Keratinocyte (primary cell): ENCODE measurements at regions not wholly inside any gene's neighbourhood (a gene's known extent, or its start where the extent isn't known, plus 50 kb on each side); places are given as distances from the start of the nearest gene placed in this dataset.

Experiments
- DNase-seq: peaks from one replicate; pipeline ENCODE4 v3.0.0-alpha.2; 2011; ENCODE audit warnings: low read depth, missing footprints, low spot score
- FAIRE-seq: peaks from 2 replicates; lab custom pipeline; 2011; peaks lifted over from hg19 to GRCh38; lab: Jason Lieb, UNC
- H2AFZ ChIP-seq: 2 replicates; pipeline ENCODE4 v1.6.0; 2012; ENCODE audit warnings: low read length, control low read depth, inconsistent platforms; ENCODE audit not compliant: control insufficient read depth
- H3K27ac ChIP-seq: 2 replicates; pipeline ENCODE4 v1.5.1; 2011; ENCODE audit warnings: low read length; ENCODE audit not compliant: control insufficient read depth, insufficient read depth
- H3K27me3 ChIP-seq: 3 replicates; pipeline ENCODE4 v1.6.0; 2011; ENCODE audit warnings: low read length; ENCODE audit not compliant: control insufficient read depth, insufficient read depth; ENCODE audit errors: extremely low read depth
- H3K36me3 ChIP-seq, 2 experiments: 2 replicates in 1 of 2; 3 replicates in 1 of 2; pipeline ENCODE4 v1.5.1; 2011; ENCODE audit warnings: low read length in 2 of 2, mild to moderate bottlenecking in 1 of 2; ENCODE audit not compliant: control insufficient read depth in 2 of 2, insufficient read depth in 2 of 2; ENCODE audit errors: extremely low read depth in 1 of 2
- H3K4me1 ChIP-seq: 3 replicates; pipeline ENCODE4 v1.5.1; 2011; ENCODE audit warnings: low read length; ENCODE audit not compliant: control insufficient read depth, insufficient read depth; ENCODE audit errors: extremely low read depth
- H3K4me2 ChIP-seq: 3 replicates; pipeline ENCODE4 v1.6.0; 2011; ENCODE audit warnings: low read depth, low read length; ENCODE audit not compliant: control insufficient read depth, insufficient read depth; ENCODE audit errors: extremely low read depth
- H3K4me3 ChIP-seq, 3 experiments: fragments of 200-600 bp in 1 of 3; sonication (generic) in 1 of 3; 2 replicates in 2 of 3; 3 replicates in 1 of 3; pipeline ENCODE4 v1.5.1; 2011 to 2016; ENCODE audit warnings: low read length in 3 of 3, mild to moderate bottlenecking in 3 of 3, control low read depth in 2 of 3, inconsistent platforms in 1 of 3, low read depth in 1 of 3, mixed read lengths in 1 of 3, mixed run types in 1 of 3, moderate library complexity in 1 of 3; ENCODE audit not compliant: control insufficient read depth in 2 of 3, insufficient read depth in 2 of 3; ENCODE audit errors: extremely low read depth in 1 of 3
- H3K79me2 ChIP-seq: 2 replicates; pipeline ENCODE4 v1.6.0; 2012; ENCODE audit warnings: low read length; ENCODE audit not compliant: control insufficient read depth, insufficient read depth
- H3K9ac ChIP-seq: 3 replicates; pipeline ENCODE4 v1.6.0; 2011; ENCODE audit warnings: low read length; ENCODE audit not compliant: control insufficient read depth, insufficient read depth; ENCODE audit errors: extremely low read depth
- H3K9me1 ChIP-seq: 3 replicates; pipeline ENCODE4 v1.6.0; 2011; ENCODE audit warnings: low read length; ENCODE audit not compliant: control insufficient read depth, insufficient read depth; ENCODE audit errors: extremely low read depth
- H3K9me3 ChIP-seq: 2 replicates; pipeline ENCODE4 v1.5.1; 2012; ENCODE audit warnings: low read depth, low read length; ENCODE audit not compliant: control insufficient read depth
- H4K20me1 ChIP-seq: 3 replicates; pipeline ENCODE4 v1.6.0; 2011; ENCODE audit warnings: low read length; ENCODE audit not compliant: control insufficient read depth, insufficient read depth; ENCODE audit errors: extremely low read depth
- CTCF ChIP-seq, 3 experiments: IDR thresholded peaks in 1 of 3; conservative IDR thresholded peaks in 1 of 3; optimal IDR thresholded peaks in 1 of 3; 2 replicates in 2 of 3; 3 replicates in 1 of 3; pipeline versions ENCODE3 to v1.5.1; 2011; ENCODE audit warnings: low read length in 3 of 3, mild to moderate bottlenecking in 3 of 3, moderate library complexity in 2 of 3, control low read depth in 1 of 3, inconsistent platforms in 1 of 3; ENCODE audit not compliant: insufficient read depth in 2 of 3; ENCODE audit errors: extremely low read depth in 1 of 3
- EZH2 ChIP-seq: IDR thresholded peaks from one replicate; pipeline ENCODE4 v1.6.1; 2012; ENCODE audit warnings: inconsistent platforms, mild to moderate bottlenecking, low read length, moderate library complexity
- dilution Hi-C: fragments of 300-500 bp; cut with MboI; formaldehyde crosslinking; loops from one replicate; pipeline ENCODE4 v1.7.0; 2020; ENCODE audit warnings: low sequenced_read_pairs; ENCODE audit not compliant: extremely low pct_ligation_motif_present

- no peak overlapping the region for H3K27ac ChIP-seq
- TF ChIP-seq CTCF (optimal IDR thresholded peaks at IDR 0.05 in 1 of 3, IDR thresholded peaks at IDR 0.05 in 1 of 3, conservative IDR thresholded peaks at IDR 0.05 in 1 of 3; ENCODE audit: extremely low read depth in 1 of 3, insufficient read depth in 2 of 3, low read length in 3 of 3) (no peak), EZH2 (no peak)
- H3K4me3 ChIP-seq: no peak overlapping the region
- no peaks in the 10 kb centered on the region for H3K79me2 ChIP-seq
- FAIRE-seq (no peak), DNase-seq (no peak)
- no peaks in the 10 kb centered on the region for H4K20me1 ChIP-seq
- H3K9ac ChIP-seq: no peak overlapping the region
- H3K36me3 ChIP-seq: no peaks in the 10 kb centered on the region
- H3K9me1 ChIP-seq: no peaks in the 10 kb centered on the region
- no peaks in the 10 kb centered on the region for H3K27me3 ChIP-seq
- no peak overlapping the region for H2AFZ ChIP-seq
- peaks cover 24% of the 10 kb centered on the region for H3K9me3 ChIP-seq
- no peaks in the 10 kb centered on the region for H3K4me1 ChIP-seq
- dilution Hi-C loops: no loop called here
- no peak overlapping the region for H3K4me2 ChIP-seq
Observed at GRCh38 chrX:459611-460010, 72.9 kb upstream of the PPP2R3B start.

DNA sequence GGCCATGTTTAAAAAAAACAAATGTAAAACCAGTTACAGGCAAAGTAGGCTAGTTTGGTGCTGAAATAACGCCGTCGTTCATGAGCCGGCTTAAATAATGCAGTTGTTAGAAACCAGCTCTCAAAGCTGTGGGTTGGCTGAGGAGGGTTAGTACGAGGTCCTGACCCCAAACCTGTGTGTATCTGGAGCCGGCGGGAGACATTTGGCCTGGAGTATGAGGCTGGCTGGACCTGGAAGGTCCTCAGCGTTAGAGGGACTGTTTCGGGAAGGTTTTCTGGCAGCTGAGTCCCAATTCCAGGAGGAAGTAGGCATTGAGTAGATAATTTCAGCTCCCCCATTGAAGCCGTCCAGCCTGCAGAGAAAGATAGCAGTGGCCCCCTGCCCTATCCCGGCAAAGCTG is 73.4 kb upstream of the PPP2R3B start:
- Histone ChIP-seq H3K79me2 (no peaks in the 10 kb centered on the region), H3K9me1 (no peaks in the 10 kb centered on the region), H3K4me3 (no peak overlapping the region), H3K9me3 (peaks cover 24% of the 10 kb centered on the region), H3K27ac (no peak overlapping the region), H3K4me2 (no peak overlapping the region), H3K27me3 (no peaks in the 10 kb centered on the region), H2AFZ (no peak overlapping the region), H4K20me1 (no peaks in the 10 kb centered on the region), H3K4me1 (no peaks in the 10 kb centered on the region), H3K9ac (no peak overlapping the region), H3K36me3 (no peaks in the 10 kb centered on the region)
- DNase-seq: no peak
- no peak for FAIRE-seq
- dilution Hi-C loops: no loop called here
- no peak for TF ChIP-seq EZH2
- no peak for TF ChIP-seq CTCF (optimal IDR thresholded peaks at IDR 0.05 in 1 of 3, IDR thresholded peaks at IDR 0.05 in 1 of 3, conservative IDR thresholded peaks at IDR 0.05 in 1 of 3; ENCODE audit: extremely low read depth in 1 of 3, insufficient read depth in 2 of 3, low read length in 3 of 3)
